ENCODE measurements at regions not wholly inside any gene's neighbourhood (a gene's known extent, or its start where the extent isn't known, plus 50 kb on each side); places are given as distances from the start of the nearest gene placed in this dataset.

DNA sequence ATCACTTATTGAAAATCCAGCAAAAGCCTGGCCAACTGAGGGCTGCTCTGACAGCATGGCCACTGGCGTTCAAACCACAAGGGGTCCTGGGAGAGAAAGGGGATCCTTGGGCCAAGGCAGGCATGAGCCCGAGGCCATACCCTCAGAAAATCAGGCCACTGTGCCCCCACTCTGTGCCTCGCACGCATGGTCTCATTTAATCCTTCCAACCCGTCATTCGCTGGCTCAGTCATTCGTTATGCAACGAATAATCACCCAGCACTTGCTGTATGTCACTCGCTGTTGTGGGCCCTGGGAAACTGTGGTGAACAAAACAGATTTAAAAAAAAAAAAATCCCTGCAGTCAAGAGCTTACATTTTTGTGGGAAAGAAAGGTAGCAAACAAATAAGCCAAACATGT lies 112.7 kb downstream of the BCOR start:
- Mint-ChIP-seq H3K9me3 (no peaks in the 10 kb centered on the region), H3K36me3 (ENCODE audit: low read depth) (no peaks in the 10 kb centered on the region), H3K27me3 (no peaks in the 10 kb centered on the region), H3K4me3 (no peak overlapping the region), H3K4me1 (no peaks in the 10 kb centered on the region), H3K27ac (no peak overlapping the region)
- DNase-seq (no peak), ATAC-seq (ENCODE audit: low read depth) (no peak)
- ChIA-PET CTCF (no interaction called here), POLR2A (no interaction called here)
- intact Hi-C loops (cut with micrococcal nuclease), result no loop called here
- TF ChIP-seq, protein P1, sequence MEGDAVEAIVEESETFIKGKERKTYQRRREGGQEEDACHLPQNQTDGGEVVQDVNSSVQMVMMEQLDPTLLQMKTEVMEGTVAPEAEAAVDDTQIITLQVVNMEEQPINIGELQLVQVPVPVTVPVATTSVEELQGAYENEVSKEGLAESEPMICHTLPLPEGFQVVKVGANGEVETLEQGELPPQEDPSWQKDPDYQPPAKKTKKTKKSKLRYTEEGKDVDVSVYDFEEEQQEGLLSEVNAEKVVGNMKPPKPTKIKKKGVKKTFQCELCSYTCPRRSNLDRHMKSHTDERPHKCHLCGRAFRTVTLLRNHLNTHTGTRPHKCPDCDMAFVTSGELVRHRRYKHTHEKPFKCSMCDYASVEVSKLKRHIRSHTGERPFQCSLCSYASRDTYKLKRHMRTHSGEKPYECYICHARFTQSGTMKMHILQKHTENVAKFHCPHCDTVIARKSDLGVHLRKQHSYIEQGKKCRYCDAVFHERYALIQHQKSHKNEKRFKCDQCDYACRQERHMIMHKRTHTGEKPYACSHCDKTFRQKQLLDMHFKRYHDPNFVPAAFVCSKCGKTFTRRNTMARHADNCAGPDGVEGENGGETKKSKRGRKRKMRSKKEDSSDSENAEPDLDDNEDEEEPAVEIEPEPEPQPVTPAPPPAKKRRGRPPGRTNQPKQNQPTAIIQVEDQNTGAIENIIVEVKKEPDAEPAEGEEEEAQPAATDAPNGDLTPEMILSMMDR (IDR thresholded peaks at IDR 0.05), result no peak

DNA sequence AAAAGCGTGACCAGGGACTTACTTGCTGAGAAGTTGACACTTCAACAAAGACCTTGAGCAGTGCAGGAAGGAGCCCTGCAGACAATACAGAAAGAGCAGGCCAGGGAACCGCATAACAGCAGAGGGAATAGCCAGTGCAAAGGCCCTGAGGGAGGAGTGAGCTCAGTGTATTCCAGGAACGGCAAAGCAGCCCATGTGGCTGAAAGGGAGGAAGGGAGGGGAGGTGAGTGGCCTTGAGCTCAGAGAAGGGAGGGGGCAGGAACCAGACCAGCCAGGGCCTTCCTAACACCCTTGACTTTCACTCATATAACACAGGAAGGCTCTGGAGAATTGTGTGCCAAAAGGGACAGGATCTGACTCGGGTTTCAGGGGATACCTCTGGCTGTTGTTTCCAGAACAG lies 112.2 kb downstream of the BCOR start:
- no peak for ATAC-seq (ENCODE audit: low read depth)
- no peak overlapping the region for H3K27ac Mint-ChIP-seq
- CTCF ChIA-PET, result no interaction called here
- no peak for DNase-seq
- H3K9me3 Mint-ChIP-seq, result no peaks in the 10 kb centered on the region
- no peaks in the 10 kb centered on the region for H3K4me1 Mint-ChIP-seq
- no peaks in the 10 kb centered on the region for H3K27me3 Mint-ChIP-seq
- intact Hi-C loops (cut with micrococcal nuclease), result no loop called here
- TF ChIP-seq, protein P1 (IDR thresholded peaks at IDR 0.05), result no peak
- POLR2A ChIA-PET, result no interaction called here
- no peak overlapping the region for H3K4me3 Mint-ChIP-seq
- no peaks in the 10 kb centered on the region for H3K36me3 Mint-ChIP-seq (ENCODE audit: low read depth)

DNA sequence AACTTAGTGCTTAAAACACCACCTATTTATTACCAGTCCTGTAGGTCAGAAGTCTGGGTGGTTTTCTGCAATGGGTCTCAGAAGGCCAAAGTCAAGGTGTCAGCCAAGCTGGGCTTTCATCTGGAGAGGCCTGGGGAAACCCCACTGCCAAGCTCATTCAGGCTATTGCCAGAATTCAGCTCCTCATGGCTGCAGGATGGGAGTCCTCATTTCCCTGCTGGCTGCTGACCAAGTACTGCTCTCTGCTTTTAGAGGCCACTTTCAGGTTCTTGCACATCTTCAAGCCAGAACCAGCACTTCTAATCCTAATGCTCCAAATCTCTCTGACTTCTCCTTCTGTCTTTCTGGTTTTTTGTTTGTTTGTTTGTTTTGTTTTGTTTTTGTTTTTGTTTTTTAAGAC lies 109.3 kb downstream of the BCOR start:
- DNase-seq (no peak), ATAC-seq (ENCODE audit: low read depth) (no peak)
- Mint-ChIP-seq H3K4me1 (no peaks in the 10 kb centered on the region), H3K27me3 (no peaks in the 10 kb centered on the region), H3K9me3 (no peaks in the 10 kb centered on the region), H3K27ac (no peak overlapping the region), H3K4me3 (no peak overlapping the region), H3K36me3 (ENCODE audit: low read depth) (no peaks in the 10 kb centered on the region)
- ChIA-PET POLR2A (no interaction called here), CTCF (no interaction called here)
- TF ChIP-seq, protein P1 (IDR thresholded peaks at IDR 0.05), result no peak
- intact Hi-C loops (cut with micrococcal nuclease), result no loop called here

DNA sequence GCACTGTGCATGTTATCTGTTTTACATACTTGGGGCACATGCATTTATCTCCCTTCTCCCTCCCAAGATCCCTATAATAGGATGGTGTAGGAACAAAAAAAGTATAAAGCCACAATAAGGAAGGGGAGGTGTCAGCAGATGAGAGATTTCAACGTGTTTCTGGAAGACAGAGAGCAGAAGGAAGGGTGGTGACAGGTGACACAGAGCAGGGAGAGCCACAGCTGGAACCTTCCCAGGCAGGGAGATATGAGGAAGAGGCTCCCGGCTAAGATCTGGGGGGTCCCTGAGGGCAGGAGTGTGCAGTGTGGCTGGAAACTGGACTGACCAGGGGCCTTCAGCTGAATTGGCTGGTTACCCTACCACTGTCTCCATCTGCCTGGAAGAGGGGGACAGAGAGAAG lies 107.4 kb downstream of the BCOR start:
- no peaks in the 10 kb centered on the region for H3K36me3 Mint-ChIP-seq (ENCODE audit: low read depth)
- H3K4me1 Mint-ChIP-seq, result no peaks in the 10 kb centered on the region
- no peak for ATAC-seq (ENCODE audit: low read depth)
- H3K4me3 Mint-ChIP-seq, result no peak overlapping the region
- ChIA-PET CTCF (no interaction called here), POLR2A (no interaction called here)
- no peak for DNase-seq
- no peaks in the 10 kb centered on the region for H3K27me3 Mint-ChIP-seq
- intact Hi-C loops (cut with micrococcal nuclease), result no loop called here
- no peak overlapping the region for H3K27ac Mint-ChIP-seq
- no peaks in the 10 kb centered on the region for H3K9me3 Mint-ChIP-seq
- TF ChIP-seq, protein P1 (IDR thresholded peaks at IDR 0.05), result no peak

DNA sequence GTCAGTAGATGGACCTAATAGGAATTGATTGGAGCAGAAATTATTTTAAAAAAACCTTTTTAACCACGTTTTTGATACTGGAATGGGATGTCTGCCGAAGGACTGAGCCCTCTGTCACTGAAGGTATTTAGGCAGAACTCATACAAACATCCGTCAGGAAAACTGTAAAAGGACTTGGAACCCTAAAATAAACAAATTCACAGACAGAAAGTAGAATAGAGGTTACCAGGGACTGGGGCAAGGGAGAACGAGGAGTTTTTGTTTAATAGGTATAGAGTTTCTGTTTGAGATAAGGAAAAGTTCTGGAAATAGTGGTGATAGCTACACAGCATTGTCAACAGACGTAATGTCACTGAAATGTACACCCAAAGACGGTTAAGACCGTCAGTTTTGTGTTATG lies 105.5 kb downstream of the BCOR start:
- no peak overlapping the region for H3K4me3 Mint-ChIP-seq
- intact Hi-C loops (cut with micrococcal nuclease), result no loop called here
- ChIA-PET CTCF (no interaction called here), POLR2A (no interaction called here)
- H3K36me3 Mint-ChIP-seq (ENCODE audit: low read depth), result no peaks in the 10 kb centered on the region
- no peaks in the 10 kb centered on the region for H3K4me1 Mint-ChIP-seq
- DNase-seq (no peak), ATAC-seq (ENCODE audit: low read depth) (no peak)
- H3K9me3 Mint-ChIP-seq, result no peaks in the 10 kb centered on the region
- TF ChIP-seq, protein P1 (IDR thresholded peaks at IDR 0.05), result no peak
- H3K27me3 Mint-ChIP-seq, result no peaks in the 10 kb centered on the region
- no peak overlapping the region for H3K27ac Mint-ChIP-seq
